ENCODE measurements at regions not wholly inside any gene's neighbourhood (a gene's known extent, or its start where the extent isn't known, plus 50 kb on each side); places are given as distances from the start of the nearest gene placed in this dataset.

- no peak for TF ChIP-seq EZH2phosphoT487 (IDR thresholded peaks at IDR 0.05; ENCODE audit: low read depth)
- TF ChIP-seq CTCF (IDR thresholded peaks at IDR 0.05; ENCODE audit: low read depth, low read length), result no peak
Measured at GRCh38 chr13:97100821-97101220, 106.5 kb upstream of the OXGR1 start.
